ENCODE measurements at regions not wholly inside any gene's neighbourhood (a gene's known extent, or its start where the extent isn't known, plus 50 kb on each side); places are given as distances from the start of the nearest gene placed in this dataset.

DNA sequence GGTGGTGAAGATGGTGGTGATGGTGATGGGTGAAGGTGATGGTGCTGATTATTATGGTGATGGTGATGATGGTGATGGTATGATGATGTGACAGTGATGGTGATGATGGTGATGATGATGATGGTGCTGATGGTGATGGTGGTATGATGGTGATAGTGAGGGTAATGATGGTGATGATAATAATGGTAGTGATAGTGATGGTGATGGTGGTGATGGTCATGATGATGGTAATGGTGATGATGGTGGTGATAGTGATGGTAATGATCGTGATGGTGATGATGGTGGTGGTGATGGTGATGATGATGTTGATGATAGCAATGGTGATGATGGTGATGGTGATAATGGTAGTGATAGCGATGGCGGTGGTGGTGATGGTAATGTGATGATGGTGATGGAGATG, 197.9 kb upstream of the ALG10B start:
- TF ChIP-seq, protein P1, sequence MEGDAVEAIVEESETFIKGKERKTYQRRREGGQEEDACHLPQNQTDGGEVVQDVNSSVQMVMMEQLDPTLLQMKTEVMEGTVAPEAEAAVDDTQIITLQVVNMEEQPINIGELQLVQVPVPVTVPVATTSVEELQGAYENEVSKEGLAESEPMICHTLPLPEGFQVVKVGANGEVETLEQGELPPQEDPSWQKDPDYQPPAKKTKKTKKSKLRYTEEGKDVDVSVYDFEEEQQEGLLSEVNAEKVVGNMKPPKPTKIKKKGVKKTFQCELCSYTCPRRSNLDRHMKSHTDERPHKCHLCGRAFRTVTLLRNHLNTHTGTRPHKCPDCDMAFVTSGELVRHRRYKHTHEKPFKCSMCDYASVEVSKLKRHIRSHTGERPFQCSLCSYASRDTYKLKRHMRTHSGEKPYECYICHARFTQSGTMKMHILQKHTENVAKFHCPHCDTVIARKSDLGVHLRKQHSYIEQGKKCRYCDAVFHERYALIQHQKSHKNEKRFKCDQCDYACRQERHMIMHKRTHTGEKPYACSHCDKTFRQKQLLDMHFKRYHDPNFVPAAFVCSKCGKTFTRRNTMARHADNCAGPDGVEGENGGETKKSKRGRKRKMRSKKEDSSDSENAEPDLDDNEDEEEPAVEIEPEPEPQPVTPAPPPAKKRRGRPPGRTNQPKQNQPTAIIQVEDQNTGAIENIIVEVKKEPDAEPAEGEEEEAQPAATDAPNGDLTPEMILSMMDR (IDR thresholded peaks at IDR 0.05) = no peak
- TF ChIP-seq EZH2phosphoT487 (IDR thresholded peaks at IDR 0.05) = no peak
